AG09309 (cell line): ENCODE measurements at regions not wholly inside any gene's neighbourhood (a gene's known extent, or its start where the extent isn't known, plus 50 kb on each side); places are given as distances from the start of the nearest gene placed in this dataset.

Experiments
- DNase-seq: peaks from one replicate; pipeline ENCODE4 v3.0.0-alpha.2; 2010; ENCODE audit warnings: low read depth
- H3K4me3 ChIP-seq: 2 replicates; pipeline ENCODE4 v1.5.1; 2011; ENCODE audit warnings: mild to moderate bottlenecking, low read depth, low read length, moderate library complexity; ENCODE audit not compliant: control insufficient read depth
- TF ChIP-seq, protein P1 (sequence below): IDR thresholded peaks from 2 replicates; pipeline ENCODE4 v1.5.1; 2011; ENCODE audit warnings: mild to moderate bottlenecking, low read depth, low read length, inconsistent platforms; ENCODE audit not compliant: insufficient read depth, control insufficient read depth; ENCODE audit errors: missing control alignments

DNA sequence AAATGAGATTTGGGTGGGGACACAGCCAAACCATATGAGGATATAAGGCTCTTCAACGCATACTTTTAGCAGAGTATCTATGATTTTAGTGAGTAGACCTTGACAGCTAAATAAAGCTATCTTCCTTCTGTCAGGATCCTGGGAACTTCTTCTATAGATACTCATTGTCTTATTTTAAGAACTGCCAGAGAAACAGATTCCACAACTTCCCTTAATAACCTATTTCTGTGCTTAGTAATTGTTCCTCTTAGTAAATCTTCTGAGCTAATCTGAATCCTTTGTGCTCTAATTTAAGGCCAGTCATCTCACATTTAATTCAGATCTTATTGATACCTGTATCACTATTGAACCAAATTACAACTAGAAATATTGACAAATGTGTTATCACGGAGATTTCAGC lies 64.0 kb upstream of the CEP85L start:
- TF ChIP-seq, protein P1, sequence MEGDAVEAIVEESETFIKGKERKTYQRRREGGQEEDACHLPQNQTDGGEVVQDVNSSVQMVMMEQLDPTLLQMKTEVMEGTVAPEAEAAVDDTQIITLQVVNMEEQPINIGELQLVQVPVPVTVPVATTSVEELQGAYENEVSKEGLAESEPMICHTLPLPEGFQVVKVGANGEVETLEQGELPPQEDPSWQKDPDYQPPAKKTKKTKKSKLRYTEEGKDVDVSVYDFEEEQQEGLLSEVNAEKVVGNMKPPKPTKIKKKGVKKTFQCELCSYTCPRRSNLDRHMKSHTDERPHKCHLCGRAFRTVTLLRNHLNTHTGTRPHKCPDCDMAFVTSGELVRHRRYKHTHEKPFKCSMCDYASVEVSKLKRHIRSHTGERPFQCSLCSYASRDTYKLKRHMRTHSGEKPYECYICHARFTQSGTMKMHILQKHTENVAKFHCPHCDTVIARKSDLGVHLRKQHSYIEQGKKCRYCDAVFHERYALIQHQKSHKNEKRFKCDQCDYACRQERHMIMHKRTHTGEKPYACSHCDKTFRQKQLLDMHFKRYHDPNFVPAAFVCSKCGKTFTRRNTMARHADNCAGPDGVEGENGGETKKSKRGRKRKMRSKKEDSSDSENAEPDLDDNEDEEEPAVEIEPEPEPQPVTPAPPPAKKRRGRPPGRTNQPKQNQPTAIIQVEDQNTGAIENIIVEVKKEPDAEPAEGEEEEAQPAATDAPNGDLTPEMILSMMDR = no peak
- no peak overlapping the region for H3K4me3 ChIP-seq
- no peak for DNase-seq

- TF ChIP-seq, protein P1 = no peak
- no peak overlapping the region for H3K4me3 ChIP-seq
- DNase-seq = no peak
These were observed 63.4 kb upstream of the CEP85L start for GRCh38 chr6:118714756-118715155.

- TF ChIP-seq, protein P1 = no peak
- peak; percentile 52 for DNase-seq
These were observed 61.6 kb upstream of the CEP85L start for GRCh38 chr6:118712969-118713368.

GRCh38 chr6:118710616-118711015 lies 59.2 kb upstream of the CEP85L start:
- TF ChIP-seq, protein P1 = no peak
- no peak overlapping the region for H3K4me3 ChIP-seq
- DNase-seq = no peak

More at GRCh38 chr6:118712969-118713368, 61.6 kb upstream of the CEP85L start:
- no peak overlapping the region for H3K4me3 ChIP-seq

DNA sequence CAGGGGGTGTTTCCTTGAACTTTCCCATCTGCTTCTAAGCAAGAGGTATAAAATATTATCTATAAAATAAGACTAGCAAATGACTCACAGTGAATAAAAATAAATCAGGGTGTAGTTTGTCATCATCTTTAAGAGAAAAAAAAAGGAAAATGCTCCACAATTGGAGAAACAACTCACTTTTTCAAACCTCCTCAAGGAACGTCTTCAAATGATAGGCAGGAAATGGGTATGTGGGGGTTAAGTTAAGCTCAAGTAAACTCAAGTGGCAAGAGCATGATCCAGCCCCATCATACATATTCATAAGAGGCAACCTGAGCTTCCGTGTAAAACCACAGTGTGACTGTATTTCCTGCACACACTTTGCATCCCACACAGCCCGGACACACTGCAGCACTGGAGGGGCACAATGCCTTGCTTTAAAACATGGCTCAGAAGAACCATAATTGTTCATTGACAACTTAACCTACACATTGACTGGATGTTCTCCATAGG lies 58.5 kb upstream of the CEP85L start:
- peak; percentile 67 for DNase-seq
- H3K4me3 ChIP-seq = no peak overlapping the region
- TF ChIP-seq, protein P1 = no peak

DNA sequence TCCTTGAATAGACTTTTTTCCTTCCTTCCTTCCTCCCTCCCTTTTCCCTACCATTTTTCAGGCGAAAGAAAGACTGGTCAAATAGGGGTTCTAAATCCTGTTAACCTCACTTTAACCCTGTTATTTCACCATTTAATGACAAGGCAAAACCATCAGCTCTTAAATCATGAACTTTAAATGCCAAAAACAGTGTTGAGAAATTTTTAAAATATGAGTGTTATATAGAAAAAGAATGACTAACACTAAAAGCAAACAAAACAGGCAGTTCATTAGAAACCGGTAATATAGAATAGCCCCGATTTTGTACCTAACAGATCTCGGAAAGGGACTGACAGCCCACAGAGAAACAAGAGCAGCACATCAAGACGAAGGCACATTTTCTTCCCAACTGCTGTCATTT lies 57.4 kb upstream of the CEP85L start:
- peak; percentile 66 for DNase-seq
- peak overlapping the region; percentile 36 for H3K4me3 ChIP-seq
- TF ChIP-seq, protein P1 = no peak

GRCh38 chr6:118708055-118708454 lies 56.7 kb upstream of the CEP85L start:
- no peak for DNase-seq
- TF ChIP-seq, protein P1 = no peak
- no peak overlapping the region for H3K4me3 ChIP-seq
